ENCODE measurements at regions not wholly inside any gene's neighbourhood (a gene's known extent, or its start where the extent isn't known, plus 50 kb on each side); places are given as distances from the start of the nearest gene placed in this dataset.

DNA sequence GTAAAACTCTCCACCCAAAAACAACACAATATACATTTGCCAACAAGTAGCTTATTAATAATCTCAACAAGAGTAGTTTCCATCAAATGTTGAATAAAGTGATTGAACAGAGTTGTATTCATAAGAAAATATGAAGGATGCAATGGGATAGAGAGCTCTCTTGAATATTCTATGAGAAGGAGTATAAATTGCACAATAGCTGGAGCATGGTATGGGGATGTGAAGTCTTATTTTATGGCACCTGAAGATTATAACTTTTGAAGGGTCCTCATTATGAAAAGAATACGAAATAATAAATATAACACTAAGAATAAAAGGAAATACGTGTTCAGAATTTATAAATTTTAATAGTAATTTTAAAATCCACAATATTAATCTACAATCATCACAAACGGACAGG lies 1415.1 kb downstream of the KCNT2 start:
- no peak for DNase-seq (ENCODE audit: unreplicated experiment)
- ChIA-PET CTCF (no interaction called here), POLR2A (no interaction called here)
- intact Hi-C loops (cut with micrococcal nuclease) = no loop called here
- no peak overlapping the region for H3K27ac Mint-ChIP-seq (ENCODE audit: low read depth, unreplicated experiment)
- H3K27me3 Mint-ChIP-seq (ENCODE audit: insufficient read depth, unreplicated experiment) = no peaks in the 10 kb centered on the region
- TF ChIP-seq, protein P1, sequence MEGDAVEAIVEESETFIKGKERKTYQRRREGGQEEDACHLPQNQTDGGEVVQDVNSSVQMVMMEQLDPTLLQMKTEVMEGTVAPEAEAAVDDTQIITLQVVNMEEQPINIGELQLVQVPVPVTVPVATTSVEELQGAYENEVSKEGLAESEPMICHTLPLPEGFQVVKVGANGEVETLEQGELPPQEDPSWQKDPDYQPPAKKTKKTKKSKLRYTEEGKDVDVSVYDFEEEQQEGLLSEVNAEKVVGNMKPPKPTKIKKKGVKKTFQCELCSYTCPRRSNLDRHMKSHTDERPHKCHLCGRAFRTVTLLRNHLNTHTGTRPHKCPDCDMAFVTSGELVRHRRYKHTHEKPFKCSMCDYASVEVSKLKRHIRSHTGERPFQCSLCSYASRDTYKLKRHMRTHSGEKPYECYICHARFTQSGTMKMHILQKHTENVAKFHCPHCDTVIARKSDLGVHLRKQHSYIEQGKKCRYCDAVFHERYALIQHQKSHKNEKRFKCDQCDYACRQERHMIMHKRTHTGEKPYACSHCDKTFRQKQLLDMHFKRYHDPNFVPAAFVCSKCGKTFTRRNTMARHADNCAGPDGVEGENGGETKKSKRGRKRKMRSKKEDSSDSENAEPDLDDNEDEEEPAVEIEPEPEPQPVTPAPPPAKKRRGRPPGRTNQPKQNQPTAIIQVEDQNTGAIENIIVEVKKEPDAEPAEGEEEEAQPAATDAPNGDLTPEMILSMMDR (IDR thresholded peaks at IDR 0.05; ENCODE audit: unreplicated experiment) = no peak
- BruUV-seq (replicated peaks) = no TSS peak
- no peak overlapping the region for H3K4me3 Mint-ChIP-seq (ENCODE audit: unreplicated experiment)
- H3K36me3 Mint-ChIP-seq (ENCODE audit: insufficient read depth, unreplicated experiment) = no peaks in the 10 kb centered on the region
- no peaks in the 10 kb centered on the region for H3K9me3 Mint-ChIP-seq (ENCODE audit: unreplicated experiment)
- H3K4me1 Mint-ChIP-seq (ENCODE audit: insufficient read depth, unreplicated experiment) = no peaks in the 10 kb centered on the region

- TF ChIP-seq, protein P1 (IDR thresholded peaks at IDR 0.05; ENCODE audit: unreplicated experiment) = no peak
- no TSS peak for BruUV-seq (replicated peaks)
- H3K27me3 Mint-ChIP-seq (ENCODE audit: insufficient read depth, unreplicated experiment) = no peaks in the 10 kb centered on the region
- H3K4me1 Mint-ChIP-seq (ENCODE audit: insufficient read depth, unreplicated experiment) = no peaks in the 10 kb centered on the region
- H3K9me3 Mint-ChIP-seq (ENCODE audit: unreplicated experiment) = no peaks in the 10 kb centered on the region
- H3K27ac Mint-ChIP-seq (ENCODE audit: low read depth, unreplicated experiment) = no peak overlapping the region
- POLR2A ChIA-PET = no interaction called here
- DNase-seq (ENCODE audit: unreplicated experiment) = peak; percentile 22
- CTCF ChIA-PET = interaction anchor here (0.6 kb wide), 2 partner anchors 568 to 613 kb away, joined by 3 read pairs; no protein-coding TSS in a partner anchor
- no peaks in the 10 kb centered on the region for H3K36me3 Mint-ChIP-seq (ENCODE audit: insufficient read depth, unreplicated experiment)
- intact Hi-C loops (cut with micrococcal nuclease) = no loop called here
- no peak overlapping the region for H3K4me3 Mint-ChIP-seq (ENCODE audit: unreplicated experiment)
These were observed 1419.4 kb downstream of the KCNT2 start for GRCh38 chr1:195188821-195189220.

DNA sequence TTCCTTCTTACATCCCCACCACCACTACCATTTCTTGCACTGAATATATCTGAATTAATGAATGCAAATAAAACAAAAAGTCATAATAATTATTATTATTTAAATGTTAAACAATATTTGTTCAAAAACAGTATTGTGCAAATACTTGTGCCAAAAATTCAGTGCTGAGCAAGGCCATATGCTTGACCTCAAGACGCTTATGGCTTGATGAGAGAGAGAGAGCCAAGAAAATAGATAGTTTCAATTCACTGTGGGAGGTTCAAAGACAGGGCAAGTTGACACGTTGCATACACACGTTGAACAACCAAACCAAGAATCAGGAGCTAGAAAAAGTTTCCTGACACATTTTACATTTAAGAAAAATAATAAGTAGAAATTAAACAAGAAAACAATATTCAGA lies 1421.7 kb downstream of the KCNT2 start:
- no peak overlapping the region for H3K27ac Mint-ChIP-seq (ENCODE audit: low read depth, unreplicated experiment)
- intact Hi-C loops (cut with micrococcal nuclease) = no loop called here
- ChIA-PET POLR2A (no interaction called here), CTCF (interaction anchor here (0.7 to 0.9 kb wide), 2 partner anchors 130 to 243 kb away, joined by 3 to 4 read pairs; no protein-coding TSS in a partner anchor)
- H3K36me3 Mint-ChIP-seq (ENCODE audit: insufficient read depth, unreplicated experiment) = no peaks in the 10 kb centered on the region
- no peaks in the 10 kb centered on the region for H3K4me1 Mint-ChIP-seq (ENCODE audit: insufficient read depth, unreplicated experiment)
- H3K9me3 Mint-ChIP-seq (ENCODE audit: unreplicated experiment) = no peaks in the 10 kb centered on the region
- H3K4me3 Mint-ChIP-seq (ENCODE audit: unreplicated experiment) = no peak overlapping the region
- DNase-seq (ENCODE audit: unreplicated experiment) = no peak
- no peaks in the 10 kb centered on the region for H3K27me3 Mint-ChIP-seq (ENCODE audit: insufficient read depth, unreplicated experiment)
- TF ChIP-seq, protein P1 (IDR thresholded peaks at IDR 0.05; ENCODE audit: unreplicated experiment) = no peak
- no TSS peak for BruUV-seq (replicated peaks)

GRCh38 chr1:195185736-195186135 lies 1422.5 kb downstream of the KCNT2 start:
- DNase-seq (ENCODE audit: unreplicated experiment) = no peak
- Mint-ChIP-seq H3K36me3 (ENCODE audit: insufficient read depth, unreplicated experiment) (no peaks in the 10 kb centered on the region), H3K4me3 (ENCODE audit: unreplicated experiment) (no peak overlapping the region), H3K27me3 (ENCODE audit: insufficient read depth, unreplicated experiment) (no peaks in the 10 kb centered on the region), H3K9me3 (ENCODE audit: unreplicated experiment) (no peaks in the 10 kb centered on the region), H3K27ac (ENCODE audit: low read depth, unreplicated experiment) (no peak overlapping the region), H3K4me1 (ENCODE audit: insufficient read depth, unreplicated experiment) (no peaks in the 10 kb centered on the region)
- POLR2A ChIA-PET = no interaction called here
- intact Hi-C loops (cut with micrococcal nuclease) = no loop called here
- TF ChIP-seq, protein P1 (IDR thresholded peaks at IDR 0.05; ENCODE audit: unreplicated experiment) = no peak
- BruUV-seq (replicated peaks) = no TSS peak
- CTCF ChIA-PET = interaction anchor here (0.6 to 0.9 kb wide), 3 partner anchors 98 to 244 kb away, joined by 3 to 4 read pairs (median 3); no protein-coding TSS in a partner anchor
